ENCODE measurements at regions not wholly inside any gene's neighbourhood (a gene's known extent, or its start where the extent isn't known, plus 50 kb on each side); places are given as distances from the start of the nearest gene placed in this dataset.

DNA sequence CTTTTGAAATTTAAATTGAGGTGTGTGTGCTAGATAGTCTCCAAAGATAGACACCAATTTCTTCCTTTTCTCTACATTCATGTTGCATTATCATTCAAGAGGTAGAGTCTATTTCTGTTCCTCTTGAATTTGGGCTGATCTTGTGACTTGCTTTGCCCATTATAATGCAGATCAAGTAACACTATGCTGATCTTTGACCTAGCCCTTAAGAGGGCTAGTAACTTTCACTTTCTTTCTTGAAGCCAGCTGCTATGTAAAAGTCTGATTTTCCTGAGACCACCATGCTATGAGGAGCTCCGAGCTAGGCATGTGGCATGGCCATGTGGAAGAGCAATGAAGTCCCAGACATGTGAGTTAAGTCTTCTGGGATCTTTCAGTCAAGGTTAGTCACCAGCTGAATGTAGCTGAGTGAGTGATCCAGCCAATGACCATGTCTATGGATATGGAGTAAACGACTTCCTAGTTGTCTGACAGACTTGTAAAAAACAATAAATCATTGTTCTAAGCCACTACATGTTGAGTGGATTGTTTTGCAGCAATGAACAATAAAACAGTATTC, 189.4 kb upstream of the CWC22 start:
- TF ChIP-seq POLR2A (IDR thresholded peaks at IDR 0.05) (no peak), POLR2AphosphoS5 (IDR thresholded peaks at IDR 0.05) (no peak)
- TF ChIP-seq, protein P1, sequence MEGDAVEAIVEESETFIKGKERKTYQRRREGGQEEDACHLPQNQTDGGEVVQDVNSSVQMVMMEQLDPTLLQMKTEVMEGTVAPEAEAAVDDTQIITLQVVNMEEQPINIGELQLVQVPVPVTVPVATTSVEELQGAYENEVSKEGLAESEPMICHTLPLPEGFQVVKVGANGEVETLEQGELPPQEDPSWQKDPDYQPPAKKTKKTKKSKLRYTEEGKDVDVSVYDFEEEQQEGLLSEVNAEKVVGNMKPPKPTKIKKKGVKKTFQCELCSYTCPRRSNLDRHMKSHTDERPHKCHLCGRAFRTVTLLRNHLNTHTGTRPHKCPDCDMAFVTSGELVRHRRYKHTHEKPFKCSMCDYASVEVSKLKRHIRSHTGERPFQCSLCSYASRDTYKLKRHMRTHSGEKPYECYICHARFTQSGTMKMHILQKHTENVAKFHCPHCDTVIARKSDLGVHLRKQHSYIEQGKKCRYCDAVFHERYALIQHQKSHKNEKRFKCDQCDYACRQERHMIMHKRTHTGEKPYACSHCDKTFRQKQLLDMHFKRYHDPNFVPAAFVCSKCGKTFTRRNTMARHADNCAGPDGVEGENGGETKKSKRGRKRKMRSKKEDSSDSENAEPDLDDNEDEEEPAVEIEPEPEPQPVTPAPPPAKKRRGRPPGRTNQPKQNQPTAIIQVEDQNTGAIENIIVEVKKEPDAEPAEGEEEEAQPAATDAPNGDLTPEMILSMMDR (IDR thresholded peaks at IDR 0.05 in 8 of 11, conservative IDR thresholded peaks at IDR 0.05 in 3 of 11) = no peak

Data from spleen (tissue), 7 donors.